Glutamatergic neuron (in vitro differentiated cells): ENCODE measurements at regions not wholly inside any gene's neighbourhood (a gene's known extent, or its start where the extent isn't known, plus 50 kb on each side); places are given as distances from the start of the nearest gene placed in this dataset.

Experiments
- DNase-seq: peaks from one replicate; pipeline ENCODE4 v3.0.0; 2022
- H3K27ac Mint-ChIP-seq: one replicate; pipeline ENCODE4 v1.8.0; 2020; ENCODE audit warnings: mild to moderate bottlenecking, mixed read lengths, inconsistent platforms; ENCODE audit not compliant: unreplicated experiment
- H3K27me3 Mint-ChIP-seq: one replicate; pipeline ENCODE4 v1.8.0; 2020; ENCODE audit warnings: mild to moderate bottlenecking, moderate library complexity, mixed read lengths, inconsistent platforms; ENCODE audit not compliant: unreplicated experiment
- H3K36me3 Mint-ChIP-seq: one replicate; pipeline ENCODE4 v1.8.0; 2020; ENCODE audit warnings: mild to moderate bottlenecking, mixed read lengths, inconsistent platforms; ENCODE audit not compliant: unreplicated experiment
- H3K4me1 Mint-ChIP-seq: one replicate; pipeline ENCODE4 v1.8.0; 2020; ENCODE audit warnings: mild to moderate bottlenecking, low read depth, mixed read lengths, inconsistent platforms; ENCODE audit not compliant: unreplicated experiment
- H3K4me3 Mint-ChIP-seq: one replicate; pipeline ENCODE4 v1.8.0; 2020; ENCODE audit warnings: mild to moderate bottlenecking, mixed read lengths, inconsistent platforms; ENCODE audit not compliant: unreplicated experiment
- H3K9me3 Mint-ChIP-seq: one replicate; pipeline ENCODE4 v1.8.0; 2020; ENCODE audit warnings: mild to moderate bottlenecking, moderate library complexity, mixed read lengths, inconsistent platforms; ENCODE audit not compliant: unreplicated experiment
- CTCF ChIP-seq: fragments of 200-600 bp; sonication (generic); IDR thresholded peaks from one replicate; pipeline ENCODE4 v1.5.0; 2021; ENCODE audit not compliant: partially characterized antibody, unreplicated experiment

GRCh38 chr3:3504686-3505085, 294.5 kb upstream of the LRRN1 start:
- Mint-ChIP-seq H3K27ac (no peak overlapping the region), H3K36me3 (peaks cover 9% of the 10 kb centered on the region), H3K27me3 (peaks cover 6% of the 10 kb centered on the region), H3K4me1 (peaks cover 9% of the 10 kb centered on the region), H3K9me3 (peaks cover 2% of the 10 kb centered on the region), H3K4me3 (no peak overlapping the region)
- TF ChIP-seq CTCF: no peak
- DNase-seq: no peak

DNA sequence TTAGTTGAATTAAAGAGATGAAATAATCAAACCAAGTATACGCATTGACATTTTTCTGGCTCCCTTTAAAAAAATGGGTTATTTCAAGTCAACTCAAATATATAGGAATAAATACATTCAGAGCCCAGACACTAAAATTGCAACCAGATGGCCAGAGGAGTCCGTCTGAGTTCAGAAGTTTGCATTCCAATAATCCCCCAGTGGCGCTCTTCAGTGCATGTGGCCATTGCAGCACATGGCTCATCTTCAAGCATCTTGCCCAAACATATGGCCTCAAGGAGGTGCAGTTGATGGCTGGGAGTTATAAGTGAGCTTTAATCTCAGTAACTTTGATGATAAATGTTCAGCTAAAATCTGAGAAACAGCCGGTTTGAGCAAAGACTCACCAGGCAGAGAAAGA, 295.8 kb upstream of the LRRN1 start:
- Mint-ChIP-seq H3K9me3 (peaks cover 2% of the 10 kb centered on the region), H3K27ac (peak overlapping the region; percentile 63)
- no peak for DNase-seq

GRCh38 chr3:3499987-3500386, 299.2 kb upstream of the LRRN1 start:
- TF ChIP-seq CTCF: no peak
- peaks cover 9% of the 10 kb centered on the region for H3K36me3 Mint-ChIP-seq
- peaks cover 6% of the 10 kb centered on the region for H3K9me3 Mint-ChIP-seq
- H3K4me3 Mint-ChIP-seq: no peak overlapping the region
- H3K4me1 Mint-ChIP-seq: peaks cover 13% of the 10 kb centered on the region
- no peak for DNase-seq
- no peak overlapping the region for H3K27ac Mint-ChIP-seq
- peaks cover 8% of the 10 kb centered on the region for H3K27me3 Mint-ChIP-seq

More for the DNA sequence above, 295.8 kb upstream of the LRRN1 start:
- peaks cover 9% of the 10 kb centered on the region for H3K36me3 Mint-ChIP-seq
- H3K27me3 Mint-ChIP-seq: peaks cover 8% of the 10 kb centered on the region
- no peak for TF ChIP-seq CTCF
- no peak overlapping the region for H3K4me3 Mint-ChIP-seq
- H3K4me1 Mint-ChIP-seq: peaks cover 9% of the 10 kb centered on the region

- Mint-ChIP-seq H3K4me3 (no peak overlapping the region), H3K9me3 (peaks cover 4% of the 10 kb centered on the region), H3K4me1 (peaks cover 8% of the 10 kb centered on the region), H3K27ac (no peak overlapping the region), H3K36me3 (peaks cover 9% of the 10 kb centered on the region), H3K27me3 (peaks cover 5% of the 10 kb centered on the region)
- TF ChIP-seq CTCF: no peak
- DNase-seq: no peak
Measured at GRCh38 chr3:3499012-3499562, 300.1 kb upstream of the LRRN1 start.

- Mint-ChIP-seq H3K27me3 (peaks cover 2% of the 10 kb centered on the region), H3K36me3 (peaks cover 17% of the 10 kb centered on the region), H3K9me3 (peaks cover 5% of the 10 kb centered on the region), H3K4me3 (no peak overlapping the region), H3K4me1 (peaks cover 5% of the 10 kb centered on the region), H3K27ac (no peak overlapping the region)
- no peak for TF ChIP-seq CTCF
- no peak for DNase-seq
Measured at GRCh38 chr3:3495611-3496010, 303.6 kb upstream of the LRRN1 start.
